ENCODE measurements at regions not wholly inside any gene's neighbourhood (a gene's known extent, or its start where the extent isn't known, plus 50 kb on each side); places are given as distances from the start of the nearest gene placed in this dataset.

DNA sequence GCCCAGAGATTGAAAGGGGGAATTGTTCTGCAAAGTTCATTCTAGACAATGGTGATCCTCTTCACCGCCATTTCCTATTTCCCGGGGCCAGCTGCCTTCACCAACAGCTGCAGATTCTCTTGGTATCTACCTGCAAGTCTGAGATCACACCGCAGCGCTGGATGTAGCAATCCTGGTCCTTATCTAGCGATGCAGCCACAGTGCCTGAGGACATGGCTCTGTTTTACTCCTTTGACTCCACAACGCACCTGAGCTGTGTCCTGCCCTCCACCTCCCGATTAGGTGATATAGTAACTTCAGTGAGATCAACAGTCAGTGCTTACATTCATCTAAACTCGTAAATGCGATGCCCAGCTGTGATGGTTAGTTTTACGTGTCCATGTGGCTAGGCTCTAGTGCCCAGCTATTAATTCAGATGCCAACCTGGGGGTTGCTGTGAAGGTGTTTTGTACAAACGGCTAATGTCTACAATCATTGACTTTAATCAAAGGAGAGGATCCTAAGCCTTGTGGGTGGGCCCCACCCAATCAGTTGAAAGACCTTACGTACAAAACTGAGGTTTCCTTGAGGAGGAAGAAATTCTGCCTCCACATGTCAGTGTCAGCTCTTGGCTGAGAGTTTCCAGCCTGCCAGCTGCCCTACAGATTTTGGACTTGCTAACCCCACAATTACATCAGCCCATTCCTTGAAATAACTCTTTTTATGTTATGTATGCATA, 189.8 kb downstream of the SH3BP4 start:
- no peak for DNase-seq

DNA sequence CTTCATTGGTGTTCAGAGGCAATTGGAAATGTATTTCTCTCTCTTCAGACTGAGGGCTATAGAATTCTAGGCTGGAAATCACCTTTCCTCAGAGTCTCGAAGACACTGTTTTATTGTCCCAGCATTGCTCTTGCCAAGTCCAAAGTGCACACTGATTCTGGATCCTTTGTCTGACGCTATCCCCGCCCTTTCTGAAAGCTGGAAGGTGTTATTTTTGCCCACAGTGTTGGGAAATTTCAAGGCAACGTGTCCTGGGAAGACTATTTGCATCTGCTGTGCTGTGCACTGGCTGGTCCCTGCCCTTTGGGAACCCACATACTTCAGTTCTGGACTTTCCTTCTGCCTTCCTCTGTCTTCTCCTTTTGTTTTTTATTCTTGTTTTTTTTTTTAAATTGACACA, 190.8 kb downstream of the SH3BP4 start:
- no peak for DNase-seq

GRCh38 chr2:235143789-235144188, 192.0 kb downstream of the SH3BP4 start:
- DNase-seq, result no peak

DNA sequence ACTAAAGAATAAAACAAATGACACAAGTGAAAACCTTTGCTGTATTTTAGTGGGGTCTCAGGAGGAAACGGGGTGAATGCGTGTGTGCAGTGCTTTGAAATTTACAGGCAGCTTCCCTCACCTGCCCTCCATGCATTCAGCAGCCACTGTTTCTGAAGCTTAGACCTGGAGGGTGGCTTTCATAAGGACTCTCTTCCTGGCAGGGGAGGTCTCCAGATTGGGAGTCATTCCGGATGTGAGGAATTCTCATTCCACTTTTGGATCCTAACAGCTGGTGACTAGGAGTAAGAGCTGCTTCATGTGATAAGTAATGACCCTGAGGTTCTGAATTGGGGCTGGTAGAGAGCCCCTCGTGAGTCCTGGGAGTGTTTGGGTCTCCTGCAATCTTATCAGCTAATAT, 192.5 kb downstream of the SH3BP4 start:
- no peak for DNase-seq

DNA sequence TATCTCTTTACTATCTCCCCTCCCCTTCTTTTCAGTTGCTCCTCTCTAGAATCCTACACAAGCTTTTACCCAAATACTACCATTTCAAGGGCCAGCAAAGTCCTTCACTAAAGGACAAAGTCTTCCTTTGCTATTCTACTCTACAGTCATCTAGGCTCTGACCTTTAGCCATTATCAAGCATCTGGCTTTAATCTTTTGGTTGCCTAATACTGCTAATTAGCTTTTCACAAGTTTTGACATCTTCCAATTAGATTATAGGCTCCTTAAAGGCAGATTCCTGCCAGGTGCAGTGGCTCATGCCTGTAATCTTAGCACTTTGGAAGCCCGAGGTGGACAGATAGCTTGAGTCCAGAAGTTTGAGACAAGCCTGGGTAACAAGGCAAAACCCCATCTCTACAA, 194.4 kb downstream of the SH3BP4 start:
- no peak for DNase-seq

- no peak for DNase-seq
Measured at GRCh38 chr2:235146871-235147565, 195.2 kb downstream of the SH3BP4 start.

DNA sequence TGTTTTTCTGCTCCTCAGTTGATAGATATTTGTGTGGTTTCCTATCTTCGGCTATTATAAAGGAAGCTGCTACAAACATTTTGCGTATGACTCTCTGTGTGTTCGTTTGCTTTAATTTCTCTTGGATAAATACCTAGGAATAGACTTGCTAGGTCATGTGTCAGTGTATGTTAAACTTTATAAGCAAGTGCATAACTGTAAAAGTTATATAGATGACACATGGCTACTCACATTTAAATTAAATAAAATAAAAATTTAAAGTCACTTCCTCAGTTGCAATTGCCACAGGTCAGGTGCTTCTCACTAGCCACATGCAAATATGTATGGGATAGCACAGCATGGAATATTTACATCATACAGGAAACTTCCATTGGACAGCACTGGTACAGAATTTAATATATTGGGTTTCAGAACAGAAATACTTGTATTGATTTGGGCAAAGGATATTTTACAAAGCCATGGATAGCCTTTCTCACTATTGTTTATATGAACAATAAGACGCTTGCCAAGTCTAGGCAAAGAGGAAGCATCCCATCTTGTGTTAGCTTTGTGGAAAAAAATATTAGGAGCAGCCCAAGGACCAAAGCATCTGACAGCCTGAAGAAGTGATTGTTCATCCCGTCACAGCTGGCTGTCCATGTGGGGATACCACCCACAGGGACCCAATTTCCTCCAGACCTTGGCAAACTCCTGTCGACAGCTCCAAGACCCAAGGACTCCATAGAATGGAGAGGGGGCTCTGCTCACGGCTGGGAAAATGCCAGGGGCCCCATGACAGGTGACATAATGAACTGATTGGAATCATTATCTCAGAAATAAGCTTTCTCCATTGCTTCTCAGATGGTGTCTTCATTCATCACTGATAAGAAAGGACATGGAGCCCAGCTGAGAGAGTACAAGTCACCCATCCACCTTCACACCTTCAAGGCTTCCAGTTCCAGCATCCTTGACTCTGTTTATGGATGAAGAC, 196.7 kb downstream of the SH3BP4 start:
- DNase-seq, result no peak

GRCh38 chr2:235149240-235149659, 197.4 kb downstream of the SH3BP4 start:
- DNase-seq, result no peak

DNA sequence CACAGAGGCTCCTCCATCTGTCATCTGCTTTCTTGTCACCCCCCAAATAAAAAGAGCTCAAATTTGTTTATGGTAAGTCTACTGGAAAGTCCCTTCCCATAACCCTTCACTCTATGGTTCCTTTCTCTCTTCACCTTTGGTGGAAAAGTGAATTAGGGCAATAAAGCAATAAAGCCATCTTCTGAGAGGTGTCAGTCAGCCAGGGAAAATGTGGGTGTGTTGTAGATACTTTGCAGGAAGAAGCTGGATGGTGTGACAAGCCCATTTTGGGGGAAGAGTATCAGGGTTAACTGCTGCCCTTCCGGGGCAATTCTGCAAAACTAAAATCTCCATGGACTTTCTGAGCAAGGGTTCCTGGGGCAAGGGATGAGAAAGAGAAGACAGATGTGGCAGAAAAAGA, 197.9 kb downstream of the SH3BP4 start:
- no peak for DNase-seq

DNA sequence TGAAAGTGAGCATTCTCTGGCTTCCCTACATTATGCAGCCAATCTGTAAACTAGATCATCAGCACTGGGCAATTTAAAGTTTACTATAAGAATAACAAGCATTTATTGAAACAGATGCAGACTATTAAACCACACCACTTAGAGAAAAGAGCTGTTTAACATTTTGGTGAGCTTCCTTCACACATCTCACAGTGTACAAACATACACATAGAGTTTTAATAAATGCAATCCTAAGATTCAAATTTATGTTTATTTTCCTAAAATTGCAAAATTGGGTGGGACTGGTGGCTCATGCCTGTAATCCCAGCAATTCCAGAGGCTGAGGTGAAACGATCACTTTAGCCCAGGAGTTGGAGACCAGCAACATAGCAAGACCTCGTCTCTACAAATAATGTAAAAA, 199.3 kb downstream of the SH3BP4 start:
- DNase-seq, result no peak

DNA sequence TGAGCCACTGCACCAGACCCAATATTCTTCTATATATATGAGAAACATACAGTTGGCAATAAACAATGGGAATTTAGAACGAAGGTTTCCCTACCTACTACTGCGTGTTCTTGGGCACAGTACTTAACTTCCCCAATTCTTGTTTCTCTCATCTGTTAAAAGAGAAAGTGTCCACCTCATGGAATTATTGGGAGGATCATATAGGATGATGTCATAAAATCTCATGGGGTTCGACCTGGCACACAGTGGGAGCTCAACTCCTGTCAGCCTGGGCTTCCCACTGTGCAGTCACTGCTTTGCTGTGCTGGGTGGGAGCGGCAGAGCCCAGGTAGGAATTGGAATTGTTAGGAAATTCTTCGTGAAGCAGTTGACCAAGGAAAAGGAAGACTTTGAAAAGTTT, 203.3 kb downstream of the SH3BP4 start:
- DNase-seq, result no peak

DNA sequence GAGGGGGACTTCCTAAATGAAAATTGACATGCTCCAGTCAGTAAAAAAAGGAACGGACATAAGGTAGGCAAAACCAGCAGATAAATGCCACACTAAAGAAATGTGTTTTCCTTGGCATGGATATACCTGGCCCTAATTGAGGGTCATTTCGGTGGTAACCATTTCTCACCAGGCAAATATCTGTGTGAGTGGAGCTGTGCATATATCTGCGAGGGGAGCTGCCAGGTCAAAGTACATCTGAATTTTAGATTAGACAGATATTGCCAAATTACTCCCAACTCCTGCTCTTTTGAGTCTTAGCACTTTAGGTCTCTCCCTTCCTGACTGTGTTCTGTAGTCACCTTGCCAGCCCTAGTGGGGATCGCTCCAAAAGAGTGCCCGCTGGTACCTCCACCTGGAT, 204.2 kb downstream of the SH3BP4 start:
- no peak for DNase-seq

- no peak for DNase-seq
Measured at GRCh38 chr2:235157746-235158482, 206.1 kb downstream of the SH3BP4 start.

DNA sequence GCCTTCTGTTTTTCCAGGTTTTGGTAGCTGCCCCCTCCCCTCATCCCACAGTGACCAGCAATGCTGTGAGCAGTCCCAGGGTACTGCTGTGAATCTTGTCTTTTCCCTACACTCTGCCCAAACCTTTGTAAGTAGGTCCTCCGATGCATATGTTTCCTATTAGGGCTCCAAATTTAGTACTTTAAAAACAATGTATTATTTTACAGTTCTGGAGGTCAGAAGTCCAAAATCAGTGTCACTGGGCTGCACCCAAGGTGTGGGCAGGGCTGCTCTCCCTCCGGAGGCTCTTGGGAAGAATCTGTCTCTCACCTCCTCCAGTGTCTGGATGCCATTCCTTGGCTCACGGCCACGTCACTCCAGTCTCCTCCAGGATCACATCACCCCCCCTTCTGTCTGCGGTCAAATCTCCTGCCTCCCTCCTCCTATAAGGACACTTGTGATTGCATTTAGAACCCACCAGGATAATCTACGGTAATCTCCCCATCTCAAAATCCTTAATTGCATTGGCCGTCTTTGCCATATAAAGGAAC, 208.5 kb downstream of the SH3BP4 start:
- no peak for DNase-seq

- DNase-seq, result no peak
Measured at GRCh38 chr2:235161565-235161964, 209.7 kb downstream of the SH3BP4 start.

GRCh38 chr2:235162082-235162836, 210.4 kb downstream of the SH3BP4 start:
- DNase-seq, result no peak

- DNase-seq, result no peak
Measured at GRCh38 chr2:235162837-235163197, 211.0 kb downstream of the SH3BP4 start.

GRCh38 chr2:235165136-235165535, 213.3 kb downstream of the SH3BP4 start:
- DNase-seq, result no peak

DNA sequence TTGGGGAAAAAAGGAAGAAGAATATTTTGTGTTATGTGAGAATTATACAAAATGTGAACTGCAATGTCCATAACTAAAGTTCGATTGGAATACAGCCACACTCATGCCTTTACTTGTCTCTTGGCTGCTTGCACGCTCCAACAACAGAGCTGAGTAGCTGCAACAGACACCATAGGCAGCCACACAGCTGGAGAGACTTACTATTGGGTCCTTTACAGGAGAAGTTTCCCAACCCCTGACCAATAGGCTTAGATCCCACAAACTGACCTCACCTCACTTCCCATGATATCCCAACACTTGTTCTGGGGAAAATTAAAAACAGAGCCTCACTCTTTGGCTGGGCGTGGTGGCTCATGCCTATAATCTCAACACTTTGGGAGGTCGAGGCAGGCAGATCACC, 213.8 kb downstream of the SH3BP4 start:
- DNase-seq, result no peak

- DNase-seq, result no peak
Measured at GRCh38 chr2:235168174-235168979, 216.6 kb downstream of the SH3BP4 start.
